ENCODE measurements at regions not wholly inside any gene's neighbourhood (a gene's known extent, or its start where the extent isn't known, plus 50 kb on each side); places are given as distances from the start of the nearest gene placed in this dataset.

DNA sequence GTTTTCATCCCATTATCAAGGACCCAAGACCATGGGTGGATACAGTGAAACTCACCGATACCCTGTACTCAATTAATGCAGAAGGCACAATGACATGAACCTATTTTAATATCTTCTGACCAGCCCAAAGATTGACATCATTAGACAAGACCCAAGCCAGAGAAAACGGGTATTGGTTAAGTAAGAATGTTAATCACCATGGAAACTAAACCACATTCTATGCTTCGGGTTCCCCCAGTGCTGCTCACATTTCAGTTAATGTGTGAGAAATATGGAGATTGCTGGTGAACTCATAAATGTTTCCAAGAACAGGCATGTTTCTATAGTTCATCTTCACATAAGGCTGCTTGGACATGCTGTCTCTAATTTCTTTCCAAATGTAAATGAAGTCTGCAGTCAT is 77.0 kb downstream of the IRX2 start:
- TF ChIP-seq JUND (IDR thresholded peaks at IDR 0.05) (no peak), POLR2A (IDR thresholded peaks at IDR 0.05; ENCODE audit: borderline replicate concordance, extremely low read depth, insufficient read depth, insufficient read length) (no peak), EZH2phosphoT487 (IDR thresholded peaks at IDR 0.05; ENCODE audit: borderline replicate concordance) (no peak), EZH2 (IDR thresholded peaks at IDR 0.05) (no peak), YY1 (IDR thresholded peaks at IDR 0.05; ENCODE audit: extremely low read depth, insufficient replicate concordance, low read depth, low read length) (no peak)
- TF ChIP-seq, protein P1, sequence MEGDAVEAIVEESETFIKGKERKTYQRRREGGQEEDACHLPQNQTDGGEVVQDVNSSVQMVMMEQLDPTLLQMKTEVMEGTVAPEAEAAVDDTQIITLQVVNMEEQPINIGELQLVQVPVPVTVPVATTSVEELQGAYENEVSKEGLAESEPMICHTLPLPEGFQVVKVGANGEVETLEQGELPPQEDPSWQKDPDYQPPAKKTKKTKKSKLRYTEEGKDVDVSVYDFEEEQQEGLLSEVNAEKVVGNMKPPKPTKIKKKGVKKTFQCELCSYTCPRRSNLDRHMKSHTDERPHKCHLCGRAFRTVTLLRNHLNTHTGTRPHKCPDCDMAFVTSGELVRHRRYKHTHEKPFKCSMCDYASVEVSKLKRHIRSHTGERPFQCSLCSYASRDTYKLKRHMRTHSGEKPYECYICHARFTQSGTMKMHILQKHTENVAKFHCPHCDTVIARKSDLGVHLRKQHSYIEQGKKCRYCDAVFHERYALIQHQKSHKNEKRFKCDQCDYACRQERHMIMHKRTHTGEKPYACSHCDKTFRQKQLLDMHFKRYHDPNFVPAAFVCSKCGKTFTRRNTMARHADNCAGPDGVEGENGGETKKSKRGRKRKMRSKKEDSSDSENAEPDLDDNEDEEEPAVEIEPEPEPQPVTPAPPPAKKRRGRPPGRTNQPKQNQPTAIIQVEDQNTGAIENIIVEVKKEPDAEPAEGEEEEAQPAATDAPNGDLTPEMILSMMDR (IDR thresholded peaks at IDR 0.05 in 2 of 3, conservative IDR thresholded peaks at IDR 0.05 in 1 of 3; ENCODE audit: borderline replicate concordance in 1 of 3, insufficient read depth in 1 of 3, low read depth in 2 of 3, low read length in 2 of 3), result no peak

Measured in HCT116 (cell line).